ENCODE measurements at regions not wholly inside any gene's neighbourhood (a gene's known extent, or its start where the extent isn't known, plus 50 kb on each side); places are given as distances from the start of the nearest gene placed in this dataset.

DNA sequence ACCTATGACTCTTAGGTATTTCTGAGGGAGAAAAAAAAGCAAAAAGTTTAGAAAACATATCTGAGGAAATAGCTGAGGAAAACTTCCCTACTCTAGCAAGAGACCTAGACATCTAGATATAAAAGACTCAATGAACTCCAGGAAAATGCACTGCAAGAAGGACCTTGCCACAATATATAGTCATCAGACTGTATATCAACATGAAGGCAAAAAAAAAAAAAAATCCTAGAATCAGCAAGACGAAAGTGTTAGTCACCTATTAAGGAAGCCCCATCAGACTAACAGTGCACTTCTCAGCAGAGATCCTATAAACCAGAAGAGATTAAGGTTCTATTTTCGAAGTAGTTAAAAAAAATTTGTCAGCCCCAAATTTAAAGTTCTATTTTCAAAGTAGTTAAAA is 166.2 kb downstream of the TMEM38B start:
- in situ Hi-C loops (cut with HindIII; ENCODE audit: low sequenced_read_pairs), result no loop called here

DNA sequence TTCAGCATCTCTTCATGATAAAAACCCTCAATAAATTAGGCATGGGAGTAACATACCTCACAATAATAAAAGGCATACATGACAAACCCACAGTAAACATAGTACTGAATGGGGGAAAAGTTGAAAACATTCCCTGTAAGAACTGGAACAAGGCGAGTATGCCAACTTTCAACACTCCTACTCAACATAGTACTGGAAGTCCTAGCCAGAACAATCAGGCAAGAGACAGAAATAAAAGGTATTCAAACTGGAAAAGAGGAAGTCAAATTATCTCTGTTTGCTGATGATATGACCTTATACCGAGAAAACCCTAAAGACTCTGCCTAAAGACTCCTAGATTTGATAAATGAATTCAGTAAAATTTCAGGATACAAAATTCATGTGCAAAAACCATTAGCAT is 167.6 kb downstream of the TMEM38B start:
- in situ Hi-C loops (cut with HindIII; ENCODE audit: low sequenced_read_pairs), result no loop called here

DNA sequence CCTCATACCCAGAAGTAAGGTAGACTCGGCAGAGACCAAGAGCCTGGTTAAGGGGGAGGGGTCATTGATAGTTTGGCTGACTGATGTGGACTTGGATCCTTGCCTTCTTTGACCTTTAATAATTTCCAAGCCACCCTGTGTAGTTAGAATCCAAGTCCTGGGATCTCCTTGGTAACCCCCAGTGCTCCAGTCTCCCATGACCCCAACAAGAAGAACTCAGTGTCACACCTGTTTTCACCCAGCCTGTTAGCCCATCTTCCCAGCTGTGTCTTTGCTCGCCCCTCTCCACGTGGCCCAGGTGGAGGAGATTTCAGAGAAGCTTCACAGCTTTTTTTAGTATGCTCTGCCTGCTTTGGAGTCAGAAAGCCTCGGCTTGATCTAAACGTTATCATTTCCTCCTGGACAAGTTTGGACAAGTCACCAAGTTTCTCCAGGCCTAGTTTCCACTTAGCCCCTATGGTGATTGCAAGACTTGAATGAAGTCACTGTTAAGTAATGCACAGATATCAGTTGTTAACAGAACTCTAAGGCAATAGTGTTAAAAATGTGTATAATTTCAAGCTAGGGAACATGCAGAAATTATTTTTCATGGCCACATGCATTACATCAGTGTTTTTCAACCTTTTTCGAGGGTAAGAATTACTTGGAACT is 170.0 kb downstream of the TMEM38B start:
- in situ Hi-C loops (cut with HindIII; ENCODE audit: low sequenced_read_pairs), result no loop called here

DNA sequence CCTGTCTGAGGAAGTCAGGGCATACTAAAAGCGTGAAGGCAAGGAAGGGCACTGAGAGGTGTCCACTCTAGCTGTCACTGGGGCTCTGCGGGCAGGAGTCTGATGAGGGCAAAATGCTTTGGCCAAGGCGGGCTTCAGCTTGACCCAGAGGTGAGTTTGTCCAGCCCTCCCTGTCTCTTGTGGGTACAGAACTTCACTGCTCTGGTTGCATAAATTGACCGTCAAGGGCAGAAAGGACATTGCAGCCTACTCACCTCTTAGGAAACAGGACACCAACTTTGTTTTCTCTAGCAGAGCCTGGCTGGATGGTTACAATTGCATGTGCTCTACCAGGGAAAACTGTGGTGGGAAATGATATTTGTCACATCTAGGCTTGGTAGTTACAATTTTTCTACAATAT is 170.9 kb downstream of the TMEM38B start:
- in situ Hi-C loops (cut with HindIII; ENCODE audit: low sequenced_read_pairs), result no loop called here

DNA sequence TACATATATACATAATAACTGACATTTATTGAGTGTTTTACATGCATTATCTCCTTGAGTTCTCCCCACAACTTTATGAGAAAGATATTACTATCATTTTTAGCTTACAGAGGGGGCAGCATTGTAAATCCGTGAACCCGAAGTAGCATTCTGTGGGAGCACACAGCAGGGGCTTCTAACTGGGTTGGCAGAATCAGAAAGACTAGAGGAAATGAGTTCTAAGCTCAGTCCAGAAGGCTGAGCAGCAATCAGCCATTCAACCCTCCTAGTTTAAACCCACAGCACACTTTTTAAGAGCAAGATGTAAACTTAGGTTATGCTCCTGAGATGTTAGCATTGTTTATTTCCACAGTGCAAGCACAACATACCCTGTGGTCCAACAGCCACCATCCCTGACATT is 177.2 kb downstream of the TMEM38B start:
- in situ Hi-C loops (cut with HindIII; ENCODE audit: low sequenced_read_pairs), result no loop called here

DNA sequence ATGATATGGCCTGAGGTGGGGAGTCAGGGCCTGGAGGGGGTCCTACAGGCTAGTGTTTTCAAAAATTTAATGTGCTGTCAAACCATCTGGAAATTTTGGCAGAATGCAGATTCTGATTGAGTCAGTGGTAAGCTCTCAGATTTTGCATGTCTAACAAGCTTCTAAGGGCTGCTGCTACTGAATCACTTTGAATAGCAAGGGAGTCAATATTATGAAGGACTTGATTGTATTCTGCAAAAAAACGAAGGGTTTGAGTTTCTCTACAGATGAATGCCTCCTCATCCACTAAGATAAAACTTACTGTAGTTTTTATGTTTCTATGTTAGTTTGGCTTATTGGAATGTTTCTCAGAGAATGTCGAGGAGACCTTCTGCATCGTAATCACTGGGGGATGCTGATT is 179.5 kb downstream of the TMEM38B start:
- in situ Hi-C loops (cut with HindIII; ENCODE audit: low sequenced_read_pairs), result no loop called here

DNA sequence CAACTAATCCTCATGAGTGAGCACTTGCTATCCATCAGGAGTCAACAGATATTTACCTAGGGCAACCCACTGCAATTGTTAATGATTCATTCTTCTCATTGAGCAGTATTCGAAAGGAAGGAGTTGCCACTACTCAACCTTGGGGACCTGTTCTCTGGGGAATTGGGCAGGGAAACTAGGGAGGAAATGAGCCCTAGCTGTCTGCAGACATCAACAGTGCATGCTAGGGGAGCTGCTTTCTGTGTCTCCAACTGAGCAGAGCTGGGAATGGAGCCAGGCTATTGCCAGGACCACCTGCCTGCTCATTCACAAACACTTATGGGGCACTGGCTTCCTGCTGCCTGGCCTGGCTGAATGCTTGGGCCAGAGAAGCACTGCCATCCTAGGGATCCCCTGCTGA is 183.4 kb downstream of the TMEM38B start:
- in situ Hi-C loops (cut with HindIII; ENCODE audit: low sequenced_read_pairs), result no loop called here

DNA sequence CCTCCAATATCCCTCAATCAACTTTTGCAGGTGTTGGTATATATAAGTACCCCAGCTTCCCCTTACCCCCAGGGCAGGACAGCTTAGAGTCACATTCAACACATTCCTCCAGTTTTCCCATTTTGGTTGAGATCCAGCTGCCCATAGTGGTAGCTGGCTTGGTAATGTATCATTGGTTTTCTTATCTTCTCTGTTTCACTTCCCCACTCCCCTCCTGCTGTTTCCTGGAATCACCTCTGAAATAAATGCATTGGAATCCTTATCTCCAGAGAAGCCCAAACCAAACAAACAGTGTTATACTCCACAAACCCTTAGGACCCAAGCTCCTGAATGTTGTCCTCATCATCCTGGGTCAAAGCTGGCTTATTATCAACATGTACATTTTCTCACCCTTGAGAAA is 184.8 kb downstream of the TMEM38B start:
- in situ Hi-C loops (cut with HindIII; ENCODE audit: low sequenced_read_pairs), result no loop called here

DNA sequence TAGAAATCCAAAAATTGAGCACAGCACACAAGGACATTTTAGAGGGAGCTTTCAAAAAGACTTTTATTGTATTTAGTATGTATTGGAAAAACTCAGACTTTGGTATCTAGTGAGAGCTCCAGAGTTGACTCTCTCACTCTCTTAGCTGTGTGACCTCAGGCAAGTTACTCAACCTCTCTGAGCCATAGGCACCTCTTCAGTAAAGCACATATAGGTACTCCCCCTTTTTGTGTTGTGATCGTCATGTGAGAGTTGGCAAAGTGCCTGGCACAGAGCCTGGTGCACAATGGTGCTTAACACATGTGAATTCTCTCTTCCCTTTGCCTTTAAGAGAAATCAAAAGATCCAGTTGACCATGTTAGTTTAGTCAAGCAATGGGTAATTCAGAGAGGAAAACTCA is 186.2 kb downstream of the TMEM38B start:
- in situ Hi-C loops (cut with HindIII; ENCODE audit: low sequenced_read_pairs), result no loop called here

DNA sequence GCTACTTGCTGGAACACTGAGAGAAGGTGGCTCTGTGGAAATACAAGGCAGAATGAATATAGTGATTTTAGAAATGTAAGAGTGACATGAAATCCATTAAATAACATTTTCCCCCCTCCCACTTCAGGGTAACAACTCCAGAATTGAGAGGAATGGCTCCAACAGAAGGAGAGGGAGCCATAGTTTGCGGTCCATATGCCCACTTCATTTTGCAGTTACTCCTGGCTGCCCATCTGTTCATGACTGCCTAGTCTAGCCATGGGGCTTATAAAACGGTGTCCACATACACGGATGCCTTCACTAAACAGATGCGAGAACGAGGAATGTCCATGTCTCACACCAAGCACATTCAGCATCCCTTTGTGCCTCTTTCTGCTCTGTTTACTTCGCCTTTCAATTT is 186.7 kb downstream of the TMEM38B start:
- in situ Hi-C loops (cut with HindIII; ENCODE audit: low sequenced_read_pairs), result no loop called here

DNA sequence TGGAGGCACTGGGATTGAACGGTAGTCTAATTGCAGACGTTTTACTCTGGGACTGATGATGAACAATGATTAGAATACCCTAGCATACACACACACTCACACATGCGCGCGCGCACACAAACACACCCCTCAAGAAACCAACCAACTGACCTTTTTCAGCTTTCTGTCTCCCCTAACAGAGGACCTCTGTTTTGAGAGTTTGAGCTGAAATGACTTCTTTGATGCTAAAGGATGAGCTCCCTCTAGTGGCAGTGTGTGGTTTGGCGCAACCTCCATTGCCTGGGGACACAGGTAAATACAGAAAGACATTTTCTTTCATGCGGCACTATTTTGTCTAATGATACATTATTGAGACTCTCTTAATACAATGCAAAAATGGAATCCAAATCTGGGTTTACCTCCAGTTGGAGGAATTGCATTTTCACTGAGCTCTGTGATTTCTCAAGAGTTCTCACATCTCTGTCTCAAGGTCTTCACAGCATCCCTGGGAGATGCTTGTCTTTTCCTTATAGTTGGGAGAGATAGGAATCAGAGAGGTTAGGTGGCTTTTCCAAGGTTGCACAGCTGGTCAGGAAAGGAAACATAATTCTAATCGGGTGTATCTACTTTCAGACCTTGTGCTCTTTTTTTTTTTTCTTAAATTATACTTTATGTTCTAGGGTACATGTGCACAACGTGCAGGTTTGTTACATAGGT is 187.5 kb downstream of the TMEM38B start:
- in situ Hi-C loops (cut with HindIII; ENCODE audit: low sequenced_read_pairs), result no loop called here

DNA sequence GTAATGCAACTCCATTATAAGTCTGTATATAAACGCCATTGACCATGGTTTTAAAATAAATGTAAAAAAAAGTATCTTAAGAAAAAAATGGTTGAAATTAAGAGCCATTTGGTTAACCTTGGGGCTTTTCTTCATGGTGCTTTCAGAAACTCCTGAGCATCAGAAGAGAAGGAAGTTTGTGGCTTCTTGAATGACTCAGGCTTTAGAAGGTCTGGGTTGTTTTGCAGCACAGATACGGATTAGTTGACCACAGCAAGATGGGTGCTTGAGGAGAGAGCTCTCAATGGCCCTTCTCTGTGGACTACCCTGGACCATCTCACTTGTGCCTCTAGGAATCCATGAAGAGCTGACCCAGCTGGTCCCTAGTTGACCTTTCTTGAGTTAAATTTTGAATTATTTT is 189.5 kb downstream of the TMEM38B start:
- in situ Hi-C loops (cut with HindIII; ENCODE audit: low sequenced_read_pairs), result no loop called here

DNA sequence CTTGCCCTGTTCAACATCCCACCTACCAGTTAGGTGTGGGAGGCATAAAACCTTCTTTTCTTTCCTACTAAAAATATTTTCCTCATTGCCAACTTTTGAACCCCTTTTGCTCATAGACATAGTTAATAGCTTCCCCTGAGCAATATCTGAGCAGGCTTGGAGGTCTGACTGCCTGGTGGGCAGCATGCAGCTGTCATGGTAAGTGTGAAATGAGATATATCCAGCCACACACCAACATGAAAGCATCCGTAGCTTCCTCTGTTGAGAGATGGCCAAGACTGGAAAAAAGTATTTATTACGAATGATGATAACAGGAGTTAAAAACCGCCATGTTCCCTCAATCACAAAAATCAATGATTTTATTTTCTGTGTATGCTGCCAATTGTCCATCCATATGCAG is 190.1 kb downstream of the TMEM38B start:
- in situ Hi-C loops (cut with HindIII; ENCODE audit: low sequenced_read_pairs), result no loop called here

DNA sequence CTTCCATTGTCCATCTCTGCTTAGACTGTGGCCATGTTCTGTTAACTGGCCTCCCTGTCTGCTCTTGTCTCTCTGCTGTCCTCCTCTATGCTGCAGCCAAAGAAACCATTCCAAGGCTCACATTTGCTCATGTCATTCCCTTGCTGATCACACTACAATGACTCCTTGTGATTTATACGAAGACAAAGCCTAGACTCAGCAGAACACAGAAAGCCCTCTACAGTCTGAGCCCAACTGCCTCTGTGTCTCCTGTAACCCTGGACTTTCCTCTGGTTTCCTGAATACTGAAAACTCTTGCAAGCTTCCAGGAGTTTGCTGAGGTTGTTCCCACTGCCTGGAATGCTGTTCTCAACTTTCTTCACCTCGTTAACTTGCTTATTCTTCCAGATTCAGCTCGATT is 191.8 kb downstream of the TMEM38B start:
- in situ Hi-C loops (cut with HindIII; ENCODE audit: low sequenced_read_pairs), result no loop called here

DNA sequence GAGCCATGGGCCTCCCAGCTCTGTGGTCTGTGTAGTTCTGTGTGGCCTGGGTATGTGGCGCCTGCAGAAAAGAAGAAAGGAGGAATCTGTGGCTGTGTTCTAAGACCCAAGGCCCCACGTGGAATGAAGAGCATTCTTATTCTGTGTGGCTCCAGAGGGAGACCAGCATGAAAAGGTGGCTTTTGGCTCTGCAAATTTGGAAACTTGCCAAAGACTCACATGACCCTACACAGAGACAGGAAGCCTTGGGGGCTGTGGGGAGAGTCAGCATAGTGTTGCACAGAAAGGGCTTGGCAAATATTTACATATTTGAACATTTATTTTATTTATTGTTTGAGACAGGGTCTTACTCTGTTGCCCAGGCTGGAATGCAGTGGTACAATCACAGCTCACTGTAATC is 193.3 kb downstream of the TMEM38B start:
- in situ Hi-C loops (cut with HindIII; ENCODE audit: low sequenced_read_pairs), result no loop called here

DNA sequence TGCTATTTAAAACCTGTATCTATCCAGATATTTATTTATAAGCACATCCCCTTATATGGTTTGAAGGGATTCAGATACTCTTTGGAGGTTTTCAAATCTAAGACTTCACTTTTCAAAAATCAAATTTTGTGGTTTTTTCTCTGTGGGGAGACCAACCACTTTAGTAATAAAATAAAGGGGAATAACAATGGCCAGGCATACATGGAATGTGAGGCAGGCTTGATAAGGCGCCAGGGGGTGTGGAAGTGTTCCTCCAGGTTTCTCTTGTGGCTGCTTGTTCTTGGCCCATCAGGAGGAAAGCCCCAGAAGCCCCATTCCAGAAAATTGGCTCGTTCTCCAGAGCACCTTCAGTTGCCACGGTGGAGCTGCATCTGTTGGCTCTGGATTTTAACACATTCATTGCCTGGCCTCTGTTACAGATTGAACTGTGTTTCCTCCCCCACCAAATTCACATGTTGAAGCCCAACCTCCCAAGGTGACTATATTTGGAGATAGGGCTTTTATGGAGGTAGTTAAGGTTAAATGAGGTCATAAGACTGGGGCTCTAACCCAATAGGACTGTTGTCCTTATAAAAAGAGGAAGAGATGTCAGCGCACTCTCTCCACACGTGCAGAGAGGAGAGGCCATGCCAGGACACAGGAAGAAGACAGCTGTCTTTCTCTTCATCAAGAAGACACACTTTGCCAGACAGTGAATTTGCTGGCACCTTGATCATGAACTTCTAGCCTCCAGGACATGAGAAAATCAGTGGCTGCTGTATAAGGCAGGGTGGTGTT is 195.9 kb downstream of the TMEM38B start:
- in situ Hi-C loops (cut with HindIII; ENCODE audit: low sequenced_read_pairs), result no loop called here

DNA sequence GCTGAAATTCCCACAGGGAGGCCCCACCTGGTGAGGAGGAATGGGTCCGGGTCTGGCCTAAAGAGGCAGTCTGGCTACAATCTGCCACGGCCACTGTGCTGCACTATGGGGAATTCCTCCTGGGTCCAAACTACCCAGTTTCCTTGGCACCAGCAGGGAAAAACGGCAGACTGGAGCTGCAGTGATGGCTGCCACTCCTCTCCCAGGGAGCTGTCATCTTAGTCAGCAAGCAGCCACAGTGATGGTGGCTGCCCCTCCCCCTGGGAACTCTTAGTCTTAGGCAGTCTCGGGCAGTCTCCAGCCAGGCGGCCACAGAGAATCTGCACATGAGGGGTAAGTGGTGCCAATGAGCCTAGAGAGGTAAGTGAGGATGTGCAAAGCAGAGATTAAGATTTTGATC is 205.8 kb downstream of the TMEM38B start:
- in situ Hi-C loops (cut with HindIII; ENCODE audit: low sequenced_read_pairs), result no loop called here

DNA sequence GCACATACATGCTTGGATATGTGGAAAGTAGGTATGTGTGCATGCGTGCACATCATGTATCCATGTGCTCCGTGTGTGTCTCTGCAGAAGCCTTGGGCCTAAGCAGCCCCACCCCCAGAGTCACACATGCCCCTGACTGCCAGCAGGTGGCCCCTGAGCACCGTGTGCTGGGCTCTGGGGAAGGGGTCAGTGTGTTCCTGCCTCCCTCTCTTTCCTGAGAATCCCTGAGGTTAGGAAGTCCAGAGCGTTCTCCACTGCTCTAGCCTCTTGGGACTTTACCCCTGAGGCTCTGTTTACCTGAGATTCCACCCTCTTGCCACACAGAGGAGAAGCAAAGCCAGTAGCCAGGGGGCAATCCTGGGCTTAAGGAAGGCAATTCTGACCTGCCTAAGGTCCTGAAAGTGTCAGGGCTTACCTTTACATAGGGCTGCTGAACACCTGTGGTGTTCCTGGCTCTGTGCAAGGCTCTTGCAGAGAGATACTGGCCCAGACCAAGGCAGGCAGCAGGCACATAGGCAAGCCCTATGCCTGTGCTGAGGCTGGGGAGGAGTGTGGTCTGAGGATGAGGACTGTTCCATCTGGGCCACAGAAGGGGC is 207.3 kb downstream of the TMEM38B start:
- in situ Hi-C loops (cut with HindIII; ENCODE audit: low sequenced_read_pairs), result no loop called here

DNA sequence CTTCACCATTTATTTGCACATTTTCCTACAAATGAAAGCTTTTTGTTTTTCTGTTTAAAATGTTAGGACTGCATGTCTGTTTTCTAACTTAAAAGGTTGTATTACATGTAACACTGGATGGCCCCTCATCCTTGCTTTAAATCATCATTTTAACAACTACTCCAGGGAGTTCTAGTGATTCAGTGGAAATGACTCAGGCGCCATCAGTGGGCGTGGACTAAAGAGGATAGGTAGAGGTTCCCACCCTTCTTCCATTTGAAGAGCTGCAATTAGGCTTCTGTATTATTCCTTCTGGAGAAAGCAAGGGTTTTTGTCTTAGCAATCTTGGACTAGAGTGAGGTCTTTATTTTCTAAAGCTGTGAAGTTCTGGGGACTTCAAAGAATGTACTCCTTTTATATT is 213.7 kb downstream of the TMEM38B start:
- in situ Hi-C loops (cut with HindIII; ENCODE audit: low sequenced_read_pairs), result no loop called here

DNA sequence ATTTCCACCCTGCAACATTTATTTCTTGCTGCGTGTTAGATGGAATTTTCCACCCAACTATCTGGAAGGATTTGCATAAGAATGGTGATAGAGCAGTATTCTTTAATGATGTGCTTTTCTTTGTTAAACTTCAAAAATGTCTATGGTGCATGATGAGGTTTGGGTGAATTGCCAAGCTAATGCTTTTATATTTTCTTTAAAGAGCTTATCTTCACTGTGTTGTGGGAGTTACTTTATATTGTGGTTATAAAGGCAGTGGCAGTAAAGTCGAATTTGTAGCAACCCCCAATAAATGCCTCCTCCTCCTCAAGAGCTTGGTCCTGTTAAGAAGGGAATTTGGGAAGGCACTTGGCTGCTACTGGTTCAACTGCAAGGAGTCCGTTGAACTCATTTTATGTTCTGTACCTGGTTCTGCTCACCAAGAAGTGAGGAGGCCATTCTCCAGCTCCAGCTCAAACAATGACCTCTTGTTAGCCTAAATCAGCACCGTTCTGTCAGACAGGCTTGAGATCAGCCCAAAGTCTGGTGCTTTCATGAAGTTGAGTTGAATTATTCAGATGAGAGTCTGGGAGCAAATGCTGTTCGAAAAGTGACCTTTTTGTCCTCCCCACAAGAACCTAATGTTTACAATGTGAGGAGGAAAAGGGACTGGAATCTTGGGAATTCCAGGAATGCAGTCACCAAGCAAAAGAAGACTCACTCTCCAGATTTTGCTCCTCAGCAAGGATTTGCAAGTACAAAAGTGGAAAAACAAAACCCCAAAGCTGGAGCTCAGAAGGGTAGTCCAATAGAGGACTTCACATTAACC is 217.0 kb downstream of the TMEM38B start:
- in situ Hi-C loops (cut with HindIII; ENCODE audit: low sequenced_read_pairs), result no loop called here
